Epidermal melanocyte (primary cell): ENCODE measurements at regions not wholly inside any gene's neighbourhood (a gene's known extent, or its start where the extent isn't known, plus 50 kb on each side); places are given as distances from the start of the nearest gene placed in this dataset.

Experiments
- DNase-seq: peaks from one replicate; pipeline ENCODE4 v3.0.0; 2011; ENCODE audit warnings: low spot score; ENCODE audit not compliant: insufficient read length

DNA sequence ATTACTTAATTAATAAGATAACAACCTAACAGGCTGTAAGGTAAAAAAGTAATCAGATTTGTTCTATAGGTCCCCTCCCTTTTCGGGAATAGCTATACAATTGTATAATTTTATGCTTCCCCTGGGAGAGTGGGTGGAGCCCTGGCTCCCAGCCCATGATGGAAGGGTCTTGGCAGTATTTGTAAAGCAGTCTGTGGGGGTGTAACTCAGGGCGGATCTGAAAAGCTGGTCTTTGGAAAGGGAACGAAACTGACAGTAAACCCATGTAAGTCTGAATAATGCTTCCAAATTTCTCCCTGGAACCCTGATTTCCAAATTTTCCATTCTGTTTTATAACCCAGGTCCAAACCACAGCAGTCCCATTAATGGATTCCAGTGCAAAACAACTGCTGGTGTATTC is 110.4 kb downstream of the DAD1 start:
- no peak for DNase-seq

DNA sequence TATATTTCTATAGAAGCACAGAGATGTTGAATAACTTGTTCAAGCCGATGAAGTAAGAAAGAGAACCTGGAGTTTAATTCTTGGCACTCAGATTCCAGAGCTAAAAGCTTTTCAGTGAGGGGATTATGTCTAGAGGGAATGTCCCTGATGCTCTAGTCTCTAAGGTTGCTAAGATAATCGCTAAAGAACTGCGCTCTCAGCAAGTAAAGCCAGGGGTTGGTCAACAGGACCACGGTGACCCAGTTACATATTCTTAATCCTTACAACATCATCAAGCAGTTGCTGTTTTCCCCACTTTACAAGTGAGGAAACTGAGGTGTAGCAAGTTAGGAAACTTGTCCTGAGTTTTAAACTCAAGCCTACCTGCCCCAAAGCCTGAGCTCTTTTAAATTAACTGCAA is 110.8 kb downstream of the DAD1 start:
- no peak for DNase-seq

DNA sequence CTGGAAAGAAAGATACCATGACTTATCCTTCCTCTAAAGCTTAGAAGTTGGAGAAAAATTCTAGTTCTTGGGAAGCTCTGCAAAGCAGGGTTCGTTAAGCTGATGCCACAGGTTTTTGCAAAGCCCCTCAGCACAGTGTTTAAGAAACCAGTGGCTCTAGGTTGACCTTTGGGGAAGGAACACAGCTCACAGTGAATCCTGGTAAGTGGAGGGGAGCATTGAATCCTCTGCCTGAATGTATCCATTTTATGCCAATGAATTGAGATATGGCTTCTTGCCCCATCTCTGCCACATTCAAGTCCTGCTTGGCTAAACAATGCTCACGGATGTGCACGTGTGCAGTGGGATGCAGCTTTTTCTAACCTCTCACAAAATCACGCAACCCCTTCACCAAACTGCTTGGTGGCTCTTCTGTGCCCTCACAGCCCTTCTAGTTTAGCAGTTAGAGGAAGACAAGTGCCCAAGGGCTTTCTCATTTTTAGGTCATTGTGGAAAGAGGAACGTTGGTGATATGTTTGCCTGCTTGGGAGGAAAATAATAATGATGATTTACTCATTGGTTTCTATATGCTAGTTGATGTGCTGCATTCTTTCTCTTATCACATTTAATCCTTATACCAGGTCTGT is 111.3 kb downstream of the DAD1 start:
- no peak for DNase-seq

DNA sequence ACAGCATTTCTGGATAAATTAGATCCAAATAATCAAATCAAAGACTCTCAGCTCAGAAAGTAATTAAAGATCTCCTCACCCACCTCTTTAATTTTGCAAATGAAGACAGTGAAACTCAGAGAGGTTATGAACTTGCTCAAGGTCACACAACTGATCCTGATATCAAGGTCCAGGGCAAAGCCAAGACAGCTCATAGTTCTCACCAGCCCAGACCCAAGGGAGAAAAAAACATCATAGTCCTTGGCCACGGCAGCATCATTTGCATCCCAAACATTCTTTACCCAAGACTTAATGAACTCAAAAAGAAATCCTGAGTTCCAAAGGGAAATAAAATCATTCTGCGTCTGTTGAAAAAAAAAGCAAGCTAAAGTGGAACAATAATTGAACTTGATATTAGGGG is 112.1 kb downstream of the DAD1 start:
- DNase-seq: no peak

DNA sequence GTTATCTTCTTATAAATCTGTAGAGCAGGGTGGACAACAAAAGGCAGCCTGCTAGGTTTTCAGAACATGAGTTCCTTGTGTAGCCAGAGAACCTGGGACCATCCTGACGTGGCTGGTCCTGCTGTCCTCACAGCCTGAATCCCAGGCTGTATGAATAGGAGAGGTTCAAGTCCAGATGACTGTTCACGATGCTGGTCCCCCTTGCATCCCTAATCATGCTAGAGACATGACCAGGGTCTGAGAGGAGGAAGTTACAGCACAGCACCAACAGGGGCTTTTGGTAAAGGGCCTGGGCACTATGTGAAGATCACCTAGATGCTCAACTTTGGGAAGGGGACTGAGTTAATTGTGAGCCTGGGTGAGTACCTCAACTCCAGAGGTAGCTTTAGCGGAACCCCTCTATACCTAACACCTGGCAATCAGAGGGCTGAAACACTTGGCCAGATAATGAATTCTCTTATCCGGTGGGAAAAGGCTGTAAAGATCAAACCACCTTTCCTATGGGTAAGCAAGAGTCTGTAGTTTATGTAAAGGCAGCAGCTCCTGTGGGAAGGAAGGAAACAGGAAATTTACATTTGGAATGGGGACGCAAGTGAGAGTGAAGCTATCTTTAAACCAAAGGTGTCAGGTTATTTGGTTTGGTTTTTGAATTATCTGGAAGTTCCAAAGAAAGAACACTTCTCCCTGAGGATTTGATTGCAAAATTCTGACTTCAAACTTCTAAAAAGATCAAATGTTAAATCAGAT is 112.8 kb downstream of the DAD1 start:
- no peak for DNase-seq

DNA sequence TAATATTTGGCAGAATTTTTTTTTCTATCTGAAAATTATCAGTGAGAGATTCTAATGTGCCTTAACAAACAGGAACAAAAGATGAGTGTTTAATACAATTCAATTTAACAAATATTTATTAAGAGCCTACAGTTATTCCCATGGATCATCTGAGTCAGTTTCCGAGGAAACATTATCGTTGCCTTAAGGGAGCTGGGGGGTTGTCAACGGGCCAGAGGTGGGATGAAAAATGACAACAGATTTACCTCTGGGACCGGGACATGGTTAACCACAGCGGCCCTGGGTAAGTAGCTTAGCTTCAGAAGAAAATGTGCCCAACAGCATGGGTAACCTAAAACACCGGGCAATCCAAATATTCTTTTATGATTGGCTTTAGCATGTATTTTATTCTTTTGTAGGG is 113.6 kb downstream of the DAD1 start:
- DNase-seq: no peak

DNA sequence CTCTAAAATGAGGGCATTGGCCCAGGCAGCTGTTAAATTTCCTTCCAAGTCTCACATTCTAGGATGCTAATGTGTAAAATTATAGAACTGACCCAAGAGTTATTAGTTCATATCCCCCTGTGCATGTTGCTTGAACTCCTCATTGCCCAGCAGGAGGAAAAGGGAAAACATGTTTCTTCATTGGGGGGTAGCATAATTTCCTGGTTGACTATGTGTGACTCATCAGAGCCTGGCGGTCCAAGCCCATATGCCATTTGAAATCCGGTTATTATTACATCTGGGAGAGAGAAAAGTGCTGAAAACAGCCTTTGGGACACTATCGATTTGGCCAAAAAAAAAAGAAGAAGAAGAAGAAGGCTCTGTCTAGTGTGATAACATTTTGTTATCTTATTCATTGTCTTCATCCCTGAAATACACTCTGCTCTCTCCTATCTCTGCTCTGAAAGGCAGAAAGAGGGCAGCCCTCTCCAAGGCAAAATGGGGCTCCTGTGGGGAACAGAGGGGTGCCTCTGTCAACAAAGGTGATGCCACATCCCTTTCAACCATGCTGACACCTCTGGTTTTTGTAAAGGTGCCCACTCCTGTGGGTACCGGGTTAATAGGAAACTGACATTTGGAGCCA is 114.2 kb downstream of the DAD1 start:
- no peak for DNase-seq

DNA sequence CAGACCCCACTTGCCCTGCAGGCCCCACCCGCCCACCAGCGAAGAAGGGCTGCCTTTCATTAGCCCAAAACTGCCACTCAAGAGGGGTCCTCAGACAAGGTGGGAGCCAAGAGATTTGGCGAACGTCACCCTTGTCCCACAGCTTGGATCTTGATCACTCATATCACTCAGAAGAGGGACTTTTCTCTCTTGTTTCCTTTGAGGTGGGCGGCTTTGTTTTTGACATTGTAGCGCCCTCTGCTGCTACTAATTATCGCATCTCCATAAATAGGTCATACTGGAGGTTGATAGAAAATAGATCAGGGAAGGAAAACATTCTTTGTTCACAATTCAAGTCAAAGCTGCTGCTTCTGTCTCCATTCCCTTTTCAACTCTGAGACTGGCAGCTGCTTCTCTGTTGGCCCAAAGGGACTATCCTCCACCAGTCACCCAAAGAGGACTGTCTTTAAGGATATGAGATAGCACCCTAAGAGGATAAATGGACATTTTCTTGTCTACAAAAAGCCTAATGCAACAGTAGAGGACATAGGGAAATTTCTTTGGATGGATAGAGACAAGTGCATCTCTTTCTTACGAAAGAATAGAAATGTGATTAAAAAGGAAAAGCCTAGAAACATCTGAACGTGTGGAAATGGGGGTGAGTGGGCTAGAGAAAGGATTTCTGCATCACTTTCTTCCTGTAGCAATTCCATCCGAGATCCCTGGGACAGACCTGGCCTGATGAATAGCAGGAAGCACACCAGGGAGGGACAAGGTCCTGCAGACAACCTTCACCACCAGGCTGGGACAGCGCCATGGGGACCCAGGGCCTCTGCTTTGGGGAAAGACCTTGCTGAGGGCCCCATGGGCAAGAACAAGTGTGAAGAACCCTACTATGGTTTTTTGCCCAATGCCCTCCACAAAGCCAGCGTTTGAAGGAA is 115.8 kb downstream of the DAD1 start:
- no peak for DNase-seq

DNA sequence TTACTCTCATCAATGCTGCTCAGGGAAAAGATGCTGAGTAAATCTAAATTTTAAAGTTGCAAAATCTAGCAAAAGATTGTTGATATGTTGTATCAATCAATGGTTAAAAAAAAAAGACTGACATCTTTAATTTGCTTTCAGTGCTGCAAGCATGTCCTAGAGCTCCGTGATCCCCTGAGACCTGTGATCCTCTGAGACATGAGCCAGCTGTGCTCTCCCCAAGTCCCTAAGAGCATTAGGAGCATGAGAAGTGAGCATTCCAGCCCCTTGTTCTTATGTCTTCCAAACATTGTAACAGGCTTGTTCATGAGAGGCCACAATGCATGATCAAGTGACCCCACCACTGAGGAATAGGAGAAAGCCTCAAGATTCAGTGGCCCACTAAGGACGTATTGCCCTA is 116.6 kb downstream of the DAD1 start:
- DNase-seq: no peak

DNA sequence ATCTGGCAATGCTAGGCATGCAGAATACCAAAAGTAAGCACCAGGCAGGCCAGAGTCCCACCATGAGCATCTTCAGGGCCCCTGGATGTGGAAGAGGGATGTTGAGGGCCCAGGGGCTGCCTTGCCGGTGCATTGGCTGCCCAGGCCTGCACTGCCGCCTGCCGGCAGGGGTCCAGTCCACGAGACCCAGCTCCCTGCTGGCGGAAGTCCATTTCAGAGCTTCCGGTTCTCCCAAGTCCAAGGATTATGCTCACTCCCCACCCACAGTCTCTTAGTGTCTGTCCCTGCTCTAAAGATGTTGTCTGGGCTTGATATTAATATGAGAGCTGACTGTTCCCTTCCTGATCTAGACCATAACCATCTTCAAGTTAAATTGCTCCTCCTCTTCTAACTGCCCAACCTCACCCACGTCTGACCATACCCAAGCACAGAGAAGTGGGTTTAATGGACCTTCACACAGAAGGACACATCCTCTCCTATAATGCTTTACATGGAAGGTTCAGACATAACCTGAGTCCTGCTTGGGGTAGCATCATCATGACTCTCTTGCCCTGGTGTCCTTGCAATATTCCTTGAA is 117.4 kb downstream of the DAD1 start:
- DNase-seq: no peak

DNA sequence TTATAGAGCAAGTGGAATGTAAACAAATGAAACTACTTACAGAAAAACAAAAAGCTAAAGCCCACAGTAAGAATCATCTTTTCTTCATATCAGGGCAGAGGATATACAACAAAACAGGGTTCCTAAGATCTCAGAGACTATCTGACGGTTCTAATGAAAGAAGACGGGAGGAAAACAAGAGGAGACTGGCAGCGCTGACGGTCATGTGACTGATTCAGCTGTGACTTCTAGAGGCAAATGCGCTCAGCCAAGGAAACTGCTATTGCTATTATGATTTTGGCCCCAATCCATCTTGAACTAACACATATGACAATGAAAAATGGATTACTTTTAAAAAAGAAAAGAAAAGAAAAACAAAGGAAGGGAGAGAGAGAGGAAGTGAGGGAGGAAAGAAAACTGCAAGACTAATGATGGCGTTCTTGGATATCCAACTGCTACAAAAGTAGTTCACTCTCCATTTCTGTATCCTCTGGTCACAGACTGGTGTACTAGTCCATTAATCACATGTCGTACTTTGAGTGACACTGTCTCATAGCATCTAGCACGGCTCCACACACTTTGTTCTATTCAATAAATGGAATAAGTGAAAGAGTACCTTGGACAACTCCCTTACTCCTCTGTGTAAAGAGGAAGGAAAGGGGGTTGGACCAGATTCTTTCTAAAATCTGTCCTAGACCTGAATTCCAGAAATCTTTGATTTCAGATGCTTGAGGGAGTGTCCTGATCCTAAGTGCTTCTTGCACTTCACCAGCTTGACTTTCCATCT is 119.3 kb downstream of the DAD1 start:
- DNase-seq: no peak

DNA sequence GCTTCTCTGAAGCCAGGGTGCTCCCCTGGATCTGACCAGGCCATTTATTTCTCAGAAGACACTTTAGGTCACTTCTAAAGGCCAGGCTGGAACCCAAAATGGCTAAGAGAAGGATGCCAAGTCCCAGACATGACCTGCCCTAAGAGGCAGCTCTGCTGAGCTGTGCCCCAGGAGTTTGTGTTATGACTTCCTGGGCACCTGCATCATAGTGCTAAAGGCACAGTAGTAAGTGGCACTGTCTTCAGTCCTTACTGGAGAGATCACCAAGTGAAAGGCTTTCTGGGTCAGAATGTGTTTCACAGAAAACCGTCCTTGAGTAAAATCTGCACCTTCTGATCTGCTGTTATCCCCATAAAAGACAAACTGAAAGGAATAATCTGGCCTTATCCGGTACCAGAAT is 120.2 kb downstream of the DAD1 start:
- DNase-seq: no peak

DNA sequence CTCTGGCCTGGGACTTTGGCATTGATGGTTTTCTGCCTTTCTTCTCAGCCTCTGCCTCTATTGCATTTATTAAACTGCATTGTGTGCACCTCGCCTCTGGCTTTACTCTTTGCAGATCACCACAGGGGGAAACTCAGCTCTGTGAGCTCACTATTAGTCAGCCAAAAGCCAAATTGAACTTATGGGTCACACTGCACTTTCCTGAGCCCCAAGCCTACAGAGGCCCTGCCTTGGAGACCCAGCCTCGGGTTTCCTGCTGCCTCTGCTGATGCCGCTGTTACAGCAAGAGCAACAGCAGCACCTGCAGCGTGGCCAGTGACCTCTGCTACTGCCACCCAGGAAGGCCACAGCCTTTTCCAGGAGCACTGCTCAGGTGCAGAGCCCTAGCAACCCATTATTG is 122.5 kb downstream of the DAD1 start:
- DNase-seq: no peak

DNA sequence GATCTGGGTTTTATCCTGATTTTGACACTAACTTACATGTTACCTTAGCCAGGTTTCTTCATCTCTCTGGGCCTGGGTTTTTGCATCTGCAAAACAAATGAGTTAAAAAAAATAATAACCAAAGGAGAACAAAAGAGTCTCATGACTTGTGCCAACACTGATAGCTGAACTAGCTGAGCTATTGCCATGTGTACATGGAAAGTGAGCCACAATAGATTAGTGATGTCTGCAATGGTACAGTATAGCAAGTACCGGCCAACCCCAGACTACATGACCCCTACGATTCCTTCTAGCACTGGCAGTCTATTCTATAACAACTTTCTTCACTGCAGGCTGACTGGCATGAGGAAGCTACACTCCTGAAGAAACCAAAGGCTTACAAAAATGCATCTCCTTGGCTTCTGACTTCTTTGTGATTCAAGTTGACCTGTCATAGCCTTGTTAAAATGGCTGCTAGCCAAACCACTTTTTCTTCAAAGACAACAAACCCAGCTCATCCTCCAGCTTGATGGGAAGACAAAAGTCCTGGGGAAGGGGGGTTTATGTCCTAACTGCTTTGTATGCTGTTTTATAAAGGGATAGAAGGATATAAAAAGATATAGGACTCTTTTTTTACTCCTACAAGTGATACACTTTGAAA is 123.7 kb downstream of the DAD1 start:
- no peak for DNase-seq

DNA sequence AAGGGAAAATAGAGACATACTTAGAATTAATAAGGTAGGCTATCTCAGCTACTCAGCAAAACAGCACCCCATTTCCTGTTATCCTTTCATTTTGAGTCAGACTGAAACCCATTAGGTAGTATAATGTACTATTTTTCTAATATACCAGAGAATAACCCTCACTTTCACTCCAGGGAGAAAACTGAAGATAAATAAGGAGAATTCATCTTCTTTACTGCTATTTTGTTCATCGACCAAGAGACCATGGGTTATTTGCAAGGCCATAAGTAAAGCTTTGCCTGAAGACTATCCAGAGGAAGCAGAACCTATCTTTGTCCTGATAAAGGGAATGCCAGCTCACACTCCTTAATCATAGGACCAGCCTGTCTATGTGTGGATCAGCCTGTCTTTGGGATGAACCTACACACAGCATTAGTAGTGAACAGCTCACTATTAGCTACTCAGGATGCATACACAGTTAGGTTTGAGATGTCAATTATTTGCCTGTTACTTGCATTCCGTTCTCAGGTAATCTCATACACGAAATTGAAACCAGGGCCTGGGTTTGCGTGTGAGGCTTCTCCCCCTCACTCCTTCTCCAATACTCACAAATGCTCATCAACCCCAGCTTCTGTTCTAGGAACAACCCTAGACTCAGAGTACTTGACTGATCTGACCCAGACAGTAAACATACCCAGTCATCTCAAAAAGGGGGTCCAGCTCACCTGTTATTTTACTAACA is 124.4 kb downstream of the DAD1 start:
- no peak for DNase-seq

DNA sequence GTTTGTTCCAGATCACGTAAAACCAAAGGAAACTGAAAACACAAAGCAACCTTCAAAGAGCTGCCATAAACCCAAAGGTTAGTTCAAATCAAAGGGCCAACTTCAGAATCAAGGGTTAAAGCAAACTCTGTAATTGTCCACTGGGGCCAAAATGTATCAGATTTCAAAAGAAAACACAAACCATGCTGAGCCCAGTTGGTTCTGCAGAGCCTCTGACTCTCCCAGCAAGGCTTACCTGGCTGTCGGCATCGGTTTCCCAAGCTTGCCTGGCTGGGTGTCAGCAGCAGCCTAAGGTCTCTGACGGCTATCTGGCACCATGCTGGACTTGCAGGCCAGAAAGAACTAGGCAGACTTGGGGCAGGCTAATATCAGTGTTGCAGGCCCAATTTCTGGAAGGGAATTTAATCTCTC is 125.3 kb downstream of the DAD1 start:
- DNase-seq: no peak

DNA sequence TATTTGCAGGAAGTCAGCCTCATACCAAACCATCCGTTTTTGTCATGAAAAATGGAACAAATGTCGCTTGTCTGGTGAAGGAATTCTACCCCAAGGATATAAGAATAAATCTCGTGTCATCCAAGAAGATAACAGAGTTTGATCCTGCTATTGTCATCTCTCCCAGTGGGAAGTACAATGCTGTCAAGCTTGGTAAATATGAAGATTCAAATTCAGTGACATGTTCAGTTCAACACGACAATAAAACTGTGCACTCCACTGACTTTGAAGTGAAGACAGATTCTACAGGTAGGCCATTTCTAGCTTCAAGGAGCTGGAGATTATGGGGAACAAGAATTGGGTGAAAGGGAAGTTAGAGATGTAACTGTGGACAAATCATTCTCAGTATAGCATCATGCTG is 126.1 kb downstream of the DAD1 start:
- no peak for DNase-seq

DNA sequence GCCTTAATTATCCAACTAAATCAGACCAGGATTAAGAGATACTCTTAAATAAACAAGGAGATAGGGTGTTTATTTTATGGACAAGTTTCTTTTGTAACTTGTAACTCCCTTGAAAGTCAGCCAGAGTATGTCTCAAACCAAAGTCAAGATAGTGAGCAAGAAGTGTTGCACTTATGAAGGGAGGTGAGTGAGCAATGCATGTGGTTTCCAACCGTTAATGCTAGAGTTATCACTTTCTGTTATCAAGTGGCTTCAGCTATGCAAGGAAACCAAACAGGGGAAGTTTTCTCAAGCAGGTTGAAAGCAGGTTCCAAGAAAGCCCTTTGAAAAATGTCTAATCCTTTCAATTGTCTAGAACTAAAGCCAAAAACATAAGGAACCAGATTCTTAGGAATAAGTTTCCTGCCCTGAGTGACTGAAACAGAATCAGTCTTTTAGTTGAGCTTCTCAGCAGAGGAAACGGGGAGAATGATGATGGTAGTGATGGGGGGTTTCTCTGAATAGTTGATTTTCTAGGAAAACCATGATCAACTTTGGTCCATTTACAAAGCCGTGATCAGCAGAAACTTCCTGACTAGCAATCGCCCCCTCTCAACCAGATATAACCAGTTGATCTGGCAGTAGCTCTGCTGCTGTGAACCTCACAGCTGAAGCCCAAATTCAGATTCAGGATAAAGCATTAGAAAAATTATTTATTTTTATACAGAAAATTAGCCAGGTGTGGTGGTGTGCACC is 128.4 kb downstream of the DAD1 start:
- DNase-seq: no peak

DNA sequence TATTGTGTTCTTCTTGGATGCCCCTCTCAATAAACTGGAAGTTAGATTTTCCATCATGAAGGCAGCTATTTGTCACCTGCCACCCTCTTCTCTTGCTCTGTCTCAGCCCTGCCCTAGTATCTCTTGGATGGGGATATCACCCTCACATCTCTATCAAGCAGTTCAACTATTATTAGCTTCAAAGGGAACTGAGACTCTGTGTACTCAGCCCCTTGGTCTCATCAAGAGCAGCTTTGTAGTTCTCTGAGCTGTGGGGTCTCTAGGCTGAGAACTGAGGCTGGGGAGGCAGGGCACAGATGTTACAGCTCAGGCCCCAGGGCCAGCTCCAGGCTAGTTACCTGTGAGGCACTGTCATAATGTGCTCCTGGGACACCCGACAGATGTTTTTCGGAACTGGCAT is 130.3 kb downstream of the DAD1 start:
- DNase-seq: no peak
